GM13977 (cell line): ENCODE measurements at regions not wholly inside any gene's neighbourhood (a gene's known extent, or its start where the extent isn't known, plus 50 kb on each side); places are given as distances from the start of the nearest gene placed in this dataset.

ENCODE experiments used
- DNase-seq: peaks from one replicate; pipeline ENCODE4 v3.0.0; 2012; ENCODE audit warnings: low spot score
- in situ Hi-C: fragments of 300-500 bp; cut with MboI; formaldehyde crosslinking; loops from one replicate; pipeline ENCODE4 v1.12.0; 2022; ENCODE audit warnings: low sequenced_read_pairs, low pct_unique_long_range_greater_than_20kb, mixed read lengths, inconsistent platforms; ENCODE audit not compliant: unreplicated experiment
- TF ChIP-seq, protein P1 (sequence below): IDR thresholded peaks from 2 replicates; pipeline ENCODE4 v1.5.1; 2012; ENCODE audit warnings: mild to moderate bottlenecking, control low read depth; ENCODE audit not compliant: insufficient read depth; ENCODE audit errors: extremely low read depth, missing control alignments

DNA sequence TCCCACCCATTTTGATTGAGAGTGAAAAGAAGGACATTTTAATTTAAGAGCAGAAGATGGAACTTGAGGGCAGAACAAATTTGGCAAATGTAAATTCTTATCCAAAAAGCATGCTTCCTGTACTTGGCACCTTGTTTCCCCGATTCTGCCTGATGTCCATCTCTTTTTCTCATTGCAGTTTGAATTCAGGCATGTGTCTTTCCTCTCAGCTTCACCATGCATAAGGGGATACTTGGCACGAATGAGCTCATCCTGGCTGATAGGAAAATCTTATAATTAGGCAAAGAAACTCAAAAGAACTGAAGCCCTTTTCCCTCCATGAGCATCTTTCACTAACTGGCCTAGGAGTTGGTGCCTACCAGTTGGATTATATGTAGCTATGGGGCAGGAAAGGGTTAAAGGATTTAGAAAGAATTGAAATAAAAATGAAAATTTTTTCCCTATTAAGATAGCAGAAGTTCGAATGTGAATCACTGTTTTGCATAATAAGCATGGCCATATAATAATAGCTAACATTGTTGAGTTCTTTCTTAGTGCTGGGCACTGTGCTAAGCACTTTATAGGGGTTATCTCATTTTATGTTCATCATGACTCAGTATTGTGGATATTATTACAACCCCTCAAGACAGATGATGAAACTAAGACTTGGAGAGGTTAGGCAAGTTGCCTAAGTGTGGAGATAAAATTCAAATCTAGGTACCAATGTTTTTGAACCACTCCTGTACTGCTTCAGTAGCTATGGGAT, 386.6 kb downstream of the KCNRG start:
- in situ Hi-C loops, result no loop called here
- TF ChIP-seq, protein P1, sequence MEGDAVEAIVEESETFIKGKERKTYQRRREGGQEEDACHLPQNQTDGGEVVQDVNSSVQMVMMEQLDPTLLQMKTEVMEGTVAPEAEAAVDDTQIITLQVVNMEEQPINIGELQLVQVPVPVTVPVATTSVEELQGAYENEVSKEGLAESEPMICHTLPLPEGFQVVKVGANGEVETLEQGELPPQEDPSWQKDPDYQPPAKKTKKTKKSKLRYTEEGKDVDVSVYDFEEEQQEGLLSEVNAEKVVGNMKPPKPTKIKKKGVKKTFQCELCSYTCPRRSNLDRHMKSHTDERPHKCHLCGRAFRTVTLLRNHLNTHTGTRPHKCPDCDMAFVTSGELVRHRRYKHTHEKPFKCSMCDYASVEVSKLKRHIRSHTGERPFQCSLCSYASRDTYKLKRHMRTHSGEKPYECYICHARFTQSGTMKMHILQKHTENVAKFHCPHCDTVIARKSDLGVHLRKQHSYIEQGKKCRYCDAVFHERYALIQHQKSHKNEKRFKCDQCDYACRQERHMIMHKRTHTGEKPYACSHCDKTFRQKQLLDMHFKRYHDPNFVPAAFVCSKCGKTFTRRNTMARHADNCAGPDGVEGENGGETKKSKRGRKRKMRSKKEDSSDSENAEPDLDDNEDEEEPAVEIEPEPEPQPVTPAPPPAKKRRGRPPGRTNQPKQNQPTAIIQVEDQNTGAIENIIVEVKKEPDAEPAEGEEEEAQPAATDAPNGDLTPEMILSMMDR, result no peak
- DNase-seq, result no peak

DNA sequence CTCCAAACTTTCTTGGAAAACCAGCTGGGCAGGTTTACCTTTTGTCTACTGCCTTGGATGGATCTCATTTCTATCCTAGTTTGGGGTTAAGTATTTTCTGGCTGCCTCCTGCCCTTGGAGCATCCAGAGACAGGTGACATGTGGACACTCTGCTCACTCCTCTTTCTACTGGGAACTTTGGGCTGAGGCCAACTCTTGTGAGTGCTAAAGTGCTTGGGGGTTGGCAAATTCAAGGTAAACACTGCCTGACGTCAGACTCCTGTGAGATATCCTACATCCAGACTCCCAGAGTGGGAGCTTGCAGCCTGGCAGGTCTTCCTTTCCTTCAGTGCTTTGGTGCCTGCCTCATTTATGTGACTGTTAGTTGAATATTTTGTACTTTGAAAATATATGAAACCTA, 388.1 kb downstream of the KCNRG start:
- TF ChIP-seq, protein P1, result no peak
- in situ Hi-C loops, result no loop called here
- DNase-seq, result no peak

DNA sequence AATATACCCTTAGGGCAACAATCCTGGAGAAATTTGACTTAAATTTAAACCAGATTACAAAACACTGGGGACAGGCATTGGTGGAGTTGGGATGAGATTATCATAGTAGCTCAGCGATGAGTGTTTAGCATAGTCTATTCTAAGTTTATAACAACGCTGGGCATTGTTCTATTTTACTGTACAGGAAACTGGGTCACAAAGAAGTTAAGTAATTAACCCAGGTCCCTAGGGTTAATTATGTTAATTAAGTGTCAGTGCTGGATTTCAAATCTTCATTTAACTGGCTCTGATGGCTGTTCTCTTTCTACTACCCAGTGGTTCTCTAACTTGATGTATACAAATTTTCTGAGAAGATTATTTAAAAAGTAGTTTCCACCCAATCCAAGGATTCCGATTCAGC, 388.9 kb downstream of the KCNRG start:
- DNase-seq, result no peak
- in situ Hi-C loops, result no loop called here
- TF ChIP-seq, protein P1, result no peak

DNA sequence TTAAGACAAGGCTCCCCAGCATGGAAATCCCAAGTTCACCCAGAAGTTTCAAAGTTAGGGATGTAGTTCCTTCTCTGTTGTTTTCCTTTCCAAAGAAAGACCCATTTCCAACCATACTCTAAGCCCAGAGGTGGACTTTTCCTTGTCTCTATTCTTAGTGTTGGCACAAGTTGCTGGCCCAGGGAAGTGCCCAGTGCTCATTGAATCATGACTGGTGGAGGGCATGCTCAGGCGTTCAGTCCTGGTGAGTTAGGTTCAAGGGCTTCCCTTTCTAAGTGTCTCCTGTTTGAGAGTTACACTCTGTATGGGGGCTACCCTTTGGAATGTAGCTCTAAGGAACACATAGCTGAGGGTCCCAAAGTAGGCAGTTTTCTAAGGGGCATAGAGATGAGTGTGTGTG, 389.5 kb downstream of the KCNRG start:
- in situ Hi-C loops, result no loop called here
- TF ChIP-seq, protein P1, result no peak
- DNase-seq, result no peak

DNA sequence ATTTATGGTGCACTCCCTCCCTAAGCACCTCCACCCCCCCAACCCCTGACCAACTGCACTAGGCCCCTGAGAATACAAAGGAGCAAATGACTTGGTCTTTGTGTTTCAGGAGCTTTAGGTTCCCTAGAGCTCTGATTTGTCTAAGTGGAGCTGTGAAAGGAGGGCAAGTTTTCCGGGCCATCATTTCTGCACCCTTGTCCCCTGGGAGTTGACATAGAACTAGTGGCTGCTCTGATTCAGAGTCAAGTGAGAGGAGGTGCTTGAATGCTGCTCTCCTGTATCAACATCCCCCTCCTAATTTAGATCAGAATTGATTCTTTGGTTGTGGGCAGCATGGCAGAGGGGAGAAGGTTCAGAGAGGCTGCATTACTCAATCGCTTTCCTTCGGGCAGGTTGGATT, 391.6 kb downstream of the KCNRG start:
- TF ChIP-seq, protein P1, result no peak
- in situ Hi-C loops, result no loop called here
- no peak for DNase-seq

DNA sequence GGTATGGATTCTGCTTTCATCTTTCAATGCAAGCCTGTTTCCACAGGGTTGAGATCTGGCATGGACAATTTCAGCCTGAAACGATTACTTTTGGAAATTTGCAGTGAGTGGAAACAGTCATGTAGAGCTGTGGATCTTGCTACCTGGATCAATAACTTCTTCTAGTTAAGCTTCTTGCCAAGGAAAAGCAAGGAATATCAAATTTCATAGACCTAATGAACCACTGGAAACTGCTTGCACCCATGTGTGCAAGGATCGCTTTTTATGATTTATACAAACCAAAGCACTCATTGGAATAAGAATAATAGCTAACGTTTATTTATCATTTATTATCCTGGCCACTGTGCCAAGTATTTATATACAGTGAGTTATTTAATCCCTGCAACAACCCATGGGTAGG, 392.8 kb downstream of the KCNRG start:
- DNase-seq, result no peak
- in situ Hi-C loops, result no loop called here
- TF ChIP-seq, protein P1, result no peak

DNA sequence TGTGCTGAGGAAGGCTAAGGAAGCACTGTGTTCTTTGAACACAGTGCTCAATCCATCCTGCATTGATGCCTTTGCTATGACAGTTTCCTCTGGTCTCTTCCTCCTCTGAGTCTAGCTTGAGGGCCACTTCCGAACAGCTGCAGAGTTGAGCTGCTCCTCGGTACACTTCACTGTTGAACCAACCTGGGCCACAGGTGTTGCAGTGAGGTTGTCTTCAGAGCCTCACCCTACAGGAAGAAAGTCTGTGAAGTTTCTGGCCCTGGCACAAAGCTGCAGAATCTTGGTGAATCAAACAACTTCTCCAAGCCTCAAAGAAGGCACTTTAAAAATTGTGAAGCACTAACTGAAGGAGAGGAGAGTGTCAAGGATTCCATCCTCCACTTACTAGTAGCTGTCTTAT, 394.0 kb downstream of the KCNRG start:
- no peak for DNase-seq
- in situ Hi-C loops, result no loop called here

More for the DNA sequence above, 394.0 kb downstream of the KCNRG start:
- TF ChIP-seq, protein P1, result no peak
